Left lung (tissue), 4 donors: ENCODE measurements at regions not wholly inside any gene's neighbourhood (a gene's known extent, or its start where the extent isn't known, plus 50 kb on each side); places are given as distances from the start of the nearest gene placed in this dataset.
A peak's percentile ranks its signal among the peaks of the same experiment; 100 is the strongest.

Source experiments
- ATAC-seq: fragments of 200-7000 bp; cut with Tn5 transposase; one replicate; pipeline ENCODE4 v1.9.1; 2020; ENCODE audit warnings: moderate library complexity
- DNase-seq, 4 donors: peaks; one replicate each; pipeline ENCODE4 v3.0.0-alpha.2; 2013 to 2020
- H3K27ac ChIP-seq, 2 donors: fragments of 200-600 bp; sonication (generic) in 1 of 2; one replicate each; pipeline versions ENCODE4 v1.5.0 to v1.8.0; 2020 to 2021
- H3K27me3 ChIP-seq, 2 donors: fragments of 200-600 bp; sonication (generic) in 1 of 2; one replicate each; pipeline versions ENCODE4 v1.5.0 to v1.8.0; 2020 to 2021
- H3K36me3 ChIP-seq, 2 donors: fragments of 200-600 bp; sonication (generic) in 1 of 2; one replicate each; pipeline versions ENCODE4 v1.5.0 to v1.8.0; 2020 to 2021
- H3K4me1 ChIP-seq, 2 donors: fragments of 200-600 bp; one replicate each; pipeline ENCODE4 v1.8.0; 2021
- H3K4me3 ChIP-seq, 2 donors: fragments of 200-600 bp; sonication (generic) in 1 of 2; one replicate each; pipeline versions ENCODE4 v1.5.0 to v1.8.0; 2020 to 2021; ENCODE audit warnings: mild to moderate bottlenecking in 1 of 2
- H3K9me3 ChIP-seq, 2 donors: fragments of 200-600 bp; sonication (generic) in 1 of 2; one replicate each; pipeline versions ENCODE4 v1.5.0 to v1.8.0; 2020 to 2021
- CTCF ChIP-seq, 2 donors: fragments of 200-600 bp; sonication (generic) in 1 of 2; IDR thresholded peaks; one replicate each; pipeline versions ENCODE4 v1.5.0 to v1.8.0; 2021; ENCODE audit warnings: antibody characterized with exemption in 2 of 2
- intact Hi-C, 2 donors: fragments of 100-400 bp; cut with DNase I; formaldehyde crosslinking; loops; one replicate each; pipeline versions ENCODE4 v1.11.2 to v1.14.2; 2022
- donor health status: DM: no; HTN: yes; CAD: no.
- donor health status: DM: no; HTN: no; CAD: no.

GRCh38 chr9:108209132-108209685 lies 646.6 kb downstream of the ACTL7B start:
- no peak for ATAC-seq
- H3K9me3 ChIP-seq: peaks cover 0 to 3% of the 10 kb centered on the region in 2 donors
- no peak overlapping the region for H3K27ac ChIP-seq
- DNase-seq: peak in 1 of 4 donors; percentile 26
- intact Hi-C loops: no loop called here
- no peak overlapping the region for H3K4me3 ChIP-seq
- no peaks in the 10 kb centered on the region for H3K4me1 ChIP-seq
- H3K27me3 ChIP-seq: no peaks in the 10 kb centered on the region
- no peaks in the 10 kb centered on the region for H3K36me3 ChIP-seq
- no peak for TF ChIP-seq CTCF (IDR thresholded peaks at IDR 0.05)

- no peak overlapping the region for H3K4me3 ChIP-seq
- ATAC-seq (no peak), DNase-seq (no peak)
- H3K27ac ChIP-seq: no peak overlapping the region
- TF ChIP-seq CTCF (IDR thresholded peaks at IDR 0.05): no peak
- peaks cover 0 to 6% of the 10 kb centered on the region in 2 donors for H3K9me3 ChIP-seq
- no peaks in the 10 kb centered on the region for H3K27me3 ChIP-seq
- no peaks in the 10 kb centered on the region for H3K4me1 ChIP-seq
- H3K36me3 ChIP-seq: no peaks in the 10 kb centered on the region
- intact Hi-C loops: no loop called here
Measured at GRCh38 chr9:108207561-108208165, 648.1 kb downstream of the ACTL7B start.

GRCh38 chr9:108205276-108205675 lies 650.5 kb downstream of the ACTL7B start:
- H3K36me3 ChIP-seq: no peaks in the 10 kb centered on the region
- no peak for TF ChIP-seq CTCF (IDR thresholded peaks at IDR 0.05)

GRCh38 chr9:108197899-108198298 lies 657.9 kb downstream of the ACTL7B start:
- no peaks in the 10 kb centered on the region for H3K4me1 ChIP-seq
- intact Hi-C loops: no loop called here
- DNase-seq (no peak), ATAC-seq (peak; percentile 23)
- no peak overlapping the region for H3K4me3 ChIP-seq
- TF ChIP-seq CTCF (IDR thresholded peaks at IDR 0.05): no peak
- no peaks in the 10 kb centered on the region for H3K27me3 ChIP-seq
- no peaks in the 10 kb centered on the region for H3K36me3 ChIP-seq
- H3K27ac ChIP-seq: no peak overlapping the region
- peaks cover 0 to 12% of the 10 kb centered on the region in 2 donors for H3K9me3 ChIP-seq

More at GRCh38 chr9:108205276-108205675, 650.5 kb downstream of the ACTL7B start:
- Histone ChIP-seq H3K9me3 (peaks cover 0 to 15% of the 10 kb centered on the region in 2 donors), H3K4me1 (no peaks in the 10 kb centered on the region), H3K4me3 (no peak overlapping the region), H3K27ac (no peak overlapping the region), H3K27me3 (no peaks in the 10 kb centered on the region)
- intact Hi-C loops: no loop called here
- ATAC-seq (no peak), DNase-seq (no peak)

- peak in 1 of 4 donors; percentile 47 for DNase-seq
- Histone ChIP-seq H3K27ac (no peak overlapping the region), H3K36me3 (no peaks in the 10 kb centered on the region), H3K9me3 (peaks cover 0 to 3% of the 10 kb centered on the region in 2 donors), H3K4me3 (no peak overlapping the region), H3K27me3 (no peaks in the 10 kb centered on the region), H3K4me1 (no peaks in the 10 kb centered on the region)
- no peak for TF ChIP-seq CTCF (IDR thresholded peaks at IDR 0.05)
- no peak for ATAC-seq
- intact Hi-C loops: no loop called here
Measured at GRCh38 chr9:108197008-108197365, 658.8 kb downstream of the ACTL7B start.
